Transverse colon (tissue), 4 donors: ENCODE measurements at regions not wholly inside any gene's neighbourhood (a gene's known extent, or its start where the extent isn't known, plus 50 kb on each side); places are given as distances from the start of the nearest gene placed in this dataset.

ENCODE experiments used
- DNase-seq: peaks from one replicate; pipeline ENCODE4 v3.0.0-alpha.2; 2019
- H3K27ac ChIP-seq, 4 donors: fragments of 200-600 bp; sonication (generic); 2 replicates each; pipeline ENCODE4 v1.5.1; 2016 to 2018; ENCODE audit warnings: inconsistent platforms in 4 of 4
- H3K27me3 ChIP-seq: fragments of 200-600 bp; sonication (generic); 2 replicates; pipeline ENCODE4 v1.5.1; 2017; ENCODE audit warnings: inconsistent platforms
- H3K36me3 ChIP-seq, 4 donors: fragments of 200-600 bp; sonication (generic); 2 replicates each; pipeline ENCODE4 v1.5.1; 2017 to 2019; ENCODE audit warnings: inconsistent platforms in 4 of 4
- H3K4me1 ChIP-seq, 4 donors: fragments of 200-600 bp; sonication (generic); 2 replicates each; pipeline ENCODE4 v1.5.1; 2017 to 2020; ENCODE audit warnings: inconsistent platforms in 4 of 4
- H3K4me3 ChIP-seq, 4 donors: fragments of 200-600 bp; sonication (generic); 1 replicate in 1 of 4; 2 replicates in 3 of 4; pipeline versions ENCODE4 v1.5.1 to v1.6.1; 2017 to 2019; ENCODE audit warnings: inconsistent platforms in 4 of 4
- H3K9me3 ChIP-seq, 2 donors: fragments of 200-600 bp; sonication (generic); 2 replicates each; pipeline ENCODE4 v1.5.1; 2017 to 2019; ENCODE audit warnings: inconsistent platforms in 2 of 2
- EP300 ChIP-seq: sonication (generic); formaldehyde crosslinking; IDR thresholded peaks from one replicate; pipeline ENCODE4 v1.6.1; 2017; ENCODE audit warnings: antibody characterized with exemption, low read depth
- POLR2A ChIP-seq: fragments of 450-650 bp; IDR thresholded peaks from one replicate; pipeline ENCODE4 v1.6.1; 2016; ENCODE audit warnings: antibody characterized with exemption, mild to moderate bottlenecking, moderate library complexity
- POLR2AphosphoS5 ChIP-seq, 3 donors: sonication (generic); formaldehyde crosslinking; IDR thresholded peaks; one replicate each; pipeline ENCODE4 v1.6.1; 2016; ENCODE audit warnings: antibody characterized with exemption in 3 of 3
- WGBS, 2 donors: methylation state at CpG; one replicate each; pipeline ENCODE4 v1.1.5; 2018; ENCODE audit warnings: low coverage in 1 of 2; 5-methylcytosine and 5-hydroxymethylcytosine counted together
- in situ Hi-C, 4 donors: fragments of 200-750 bp; cut with MboI; loops; one replicate each; pipeline versions ENCODE4 v1.15.0 to v1.15.1; 2017; ENCODE audit warnings: low sequenced_read_pairs in 3 of 4, low pct_ligation_motif_present in 1 of 4, low pct_unique_long_range_greater_than_20kb in 1 of 4
- intact Hi-C: fragments of 100-400 bp; cut with DNase I; formaldehyde crosslinking; loops from one replicate; pipeline ENCODE4 v1.15.1; 2023; ENCODE audit warnings: low total_unique reads
- TF ChIP-seq, protein P1 (sequence below), 5 experiments: fragments of 200-600 bp in 3 of 5; fragments of 450-650 bp in 2 of 5; sonication (generic) in 3 of 5; IDR thresholded peaks; 1 replicate in 2 of 5; 2 replicates in 3 of 5; pipeline ENCODE4 v1.5.1; 2016 to 2017; ENCODE audit warnings: antibody characterized with exemption in 5 of 5, inconsistent platforms in 3 of 5, mild to moderate bottlenecking in 2 of 5, moderate library complexity in 1 of 5

DNA sequence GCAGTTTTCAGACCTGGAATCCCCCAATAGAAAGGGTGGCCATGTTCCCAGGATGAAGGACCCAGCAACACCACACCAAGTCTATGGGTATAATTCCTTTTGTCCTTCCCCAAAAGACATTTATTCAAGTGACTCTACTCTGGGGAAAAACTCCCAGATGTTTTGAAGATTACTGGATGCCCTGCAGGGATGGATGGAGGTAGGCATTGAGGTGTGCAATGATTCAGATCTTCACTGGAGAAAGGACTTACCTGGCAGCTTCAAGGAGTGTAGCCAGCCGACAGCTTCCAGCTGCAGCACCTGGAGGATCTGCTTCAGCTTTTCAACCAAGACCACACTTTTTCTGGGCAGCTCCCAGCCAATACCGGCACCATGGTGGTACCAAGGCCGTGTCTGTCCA lies 172.0 kb downstream of the BAMBI start:
- no peaks in the 10 kb centered on the region for H3K36me3 ChIP-seq
- 92 to 95% methylated on average over 2 to 3 of the region's 3 CpGs for WGBS, 2 donors
- no peak for DNase-seq
- intact Hi-C loops (no loop called here), in situ Hi-C loops (no loop called here)
- H3K27me3 ChIP-seq, result peaks cover 9% of the 10 kb centered on the region
- no peak overlapping the region for H3K27ac ChIP-seq
- peaks cover 0 to 3% of the 10 kb centered on the region in 2 donors for H3K9me3 ChIP-seq
- H3K4me1 ChIP-seq, result no peaks in the 10 kb centered on the region
- no peak overlapping the region for H3K4me3 ChIP-seq
- TF ChIP-seq EP300, result no peak
- TF ChIP-seq, protein P1, sequence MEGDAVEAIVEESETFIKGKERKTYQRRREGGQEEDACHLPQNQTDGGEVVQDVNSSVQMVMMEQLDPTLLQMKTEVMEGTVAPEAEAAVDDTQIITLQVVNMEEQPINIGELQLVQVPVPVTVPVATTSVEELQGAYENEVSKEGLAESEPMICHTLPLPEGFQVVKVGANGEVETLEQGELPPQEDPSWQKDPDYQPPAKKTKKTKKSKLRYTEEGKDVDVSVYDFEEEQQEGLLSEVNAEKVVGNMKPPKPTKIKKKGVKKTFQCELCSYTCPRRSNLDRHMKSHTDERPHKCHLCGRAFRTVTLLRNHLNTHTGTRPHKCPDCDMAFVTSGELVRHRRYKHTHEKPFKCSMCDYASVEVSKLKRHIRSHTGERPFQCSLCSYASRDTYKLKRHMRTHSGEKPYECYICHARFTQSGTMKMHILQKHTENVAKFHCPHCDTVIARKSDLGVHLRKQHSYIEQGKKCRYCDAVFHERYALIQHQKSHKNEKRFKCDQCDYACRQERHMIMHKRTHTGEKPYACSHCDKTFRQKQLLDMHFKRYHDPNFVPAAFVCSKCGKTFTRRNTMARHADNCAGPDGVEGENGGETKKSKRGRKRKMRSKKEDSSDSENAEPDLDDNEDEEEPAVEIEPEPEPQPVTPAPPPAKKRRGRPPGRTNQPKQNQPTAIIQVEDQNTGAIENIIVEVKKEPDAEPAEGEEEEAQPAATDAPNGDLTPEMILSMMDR (IDR thresholded peaks at IDR 0.05), result no peak
- no peak for TF ChIP-seq POLR2AphosphoS5 (IDR thresholded peaks at IDR 0.05)
- TF ChIP-seq POLR2A, result no peak

DNA sequence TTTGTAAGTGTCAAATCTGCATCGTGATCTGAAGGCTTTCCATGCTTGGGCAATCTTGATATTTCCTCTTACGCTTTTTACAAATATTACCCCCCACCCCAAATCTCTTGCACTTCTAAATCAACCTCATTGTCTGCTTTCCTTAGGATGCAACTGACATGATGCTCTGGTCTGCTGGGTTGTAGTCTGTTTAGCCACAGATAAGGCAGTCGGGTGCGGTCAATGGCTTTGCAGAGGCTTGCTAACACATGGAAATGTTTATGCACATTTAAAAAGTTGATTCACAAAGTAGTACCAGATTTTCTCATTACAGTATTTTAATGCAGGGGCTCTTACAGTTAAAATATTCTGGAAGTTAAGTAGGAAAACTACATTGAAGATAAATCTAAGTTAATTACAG lies 172.5 kb downstream of the BAMBI start:
- TF ChIP-seq, protein P1 (IDR thresholded peaks at IDR 0.05), result no peak
- TF ChIP-seq POLR2A, result no peak
- no peak for TF ChIP-seq POLR2AphosphoS5 (IDR thresholded peaks at IDR 0.05)
- no peak for TF ChIP-seq EP300
- 86 to 89% methylated on average over 4 of the region's 4 CpGs for WGBS, 2 donors
- Histone ChIP-seq H3K27ac (no peak overlapping the region), H3K4me1 (no peaks in the 10 kb centered on the region), H3K36me3 (no peaks in the 10 kb centered on the region), H3K27me3 (peaks cover 9% of the 10 kb centered on the region), H3K9me3 (peaks cover 0 to 3% of the 10 kb centered on the region in 2 donors), H3K4me3 (no peak overlapping the region)
- intact Hi-C loops (no loop called here), in situ Hi-C loops (no loop called here)
- no peak for DNase-seq

DNA sequence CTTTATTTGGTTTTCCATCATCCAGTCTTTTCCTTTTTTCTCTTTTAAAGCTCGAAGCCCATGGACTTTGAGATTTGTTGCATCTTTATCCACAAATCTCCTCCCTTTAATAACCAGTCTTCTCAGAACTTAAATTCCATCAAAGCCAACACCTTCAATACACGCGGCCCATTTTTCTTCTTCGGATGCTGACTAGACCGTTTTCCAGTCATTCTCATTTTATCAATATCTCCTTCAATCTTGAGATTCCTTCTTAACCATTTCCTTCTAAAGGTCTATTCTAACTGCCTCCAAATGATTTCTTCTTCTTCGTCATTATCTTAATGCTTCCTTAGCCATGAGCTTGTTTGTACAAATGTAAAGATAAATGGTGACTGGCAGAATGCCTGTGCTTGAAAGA lies 173.5 kb downstream of the BAMBI start:
- no peak overlapping the region for H3K27ac ChIP-seq
- TF ChIP-seq POLR2A (no peak), EP300 (no peak), POLR2AphosphoS5 (IDR thresholded peaks at IDR 0.05) (no peak)
- TF ChIP-seq, protein P1 (IDR thresholded peaks at IDR 0.05), result no peak
- no peak for DNase-seq
- H3K36me3 ChIP-seq, result no peaks in the 10 kb centered on the region
- no peaks in the 10 kb centered on the region for H3K4me1 ChIP-seq
- 90% methylated on average over 6 of the region's 6 CpGs for WGBS, 2 donors
- H3K27me3 ChIP-seq, result peaks cover 9% of the 10 kb centered on the region
- in situ Hi-C loops (no loop called here), intact Hi-C loops (no loop called here)
- H3K4me3 ChIP-seq, result no peak overlapping the region
- no peaks in the 10 kb centered on the region for H3K9me3 ChIP-seq

DNA sequence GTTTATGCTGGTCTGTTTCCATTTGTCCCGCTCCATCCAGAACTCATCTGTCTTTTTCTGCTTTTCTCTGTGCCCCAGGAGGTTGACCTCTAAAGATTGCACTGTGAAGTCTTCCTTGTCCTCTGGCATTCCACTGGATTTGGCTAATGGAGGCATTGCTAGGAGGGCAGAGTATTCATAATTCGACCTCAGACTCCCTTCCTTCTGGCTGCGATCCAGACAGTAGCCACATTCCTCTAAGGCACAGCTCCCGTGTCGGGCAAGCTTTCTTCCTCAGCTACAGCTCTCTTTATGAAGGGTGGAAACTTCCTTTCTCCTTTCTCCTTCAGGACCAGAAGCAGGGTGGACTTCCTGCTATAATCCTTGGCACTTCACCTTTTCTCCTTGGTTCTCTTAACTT lies 175.9 kb downstream of the BAMBI start:
- intact Hi-C loops (no loop called here), in situ Hi-C loops (no loop called here)
- WGBS, 2 donors, result 46 to 48% methylated on average over 5 of the region's 5 CpGs
- H3K4me1 ChIP-seq, result no peaks in the 10 kb centered on the region
- no peak overlapping the region for H3K27ac ChIP-seq
- no peak for TF ChIP-seq EP300
- TF ChIP-seq POLR2AphosphoS5 (IDR thresholded peaks at IDR 0.05), result no peak
- TF ChIP-seq, protein P1 (IDR thresholded peaks at IDR 0.05), result no peak
- TF ChIP-seq POLR2A, result no peak
- no peaks in the 10 kb centered on the region for H3K9me3 ChIP-seq
- peaks cover 9% of the 10 kb centered on the region for H3K27me3 ChIP-seq
- no peak for DNase-seq
- H3K4me3 ChIP-seq, result no peak overlapping the region
- no peaks in the 10 kb centered on the region for H3K36me3 ChIP-seq
